ENCODE measurements at regions not wholly inside any gene's neighbourhood (a gene's known extent, or its start where the extent isn't known, plus 50 kb on each side); places are given as distances from the start of the nearest gene placed in this dataset.

DNA sequence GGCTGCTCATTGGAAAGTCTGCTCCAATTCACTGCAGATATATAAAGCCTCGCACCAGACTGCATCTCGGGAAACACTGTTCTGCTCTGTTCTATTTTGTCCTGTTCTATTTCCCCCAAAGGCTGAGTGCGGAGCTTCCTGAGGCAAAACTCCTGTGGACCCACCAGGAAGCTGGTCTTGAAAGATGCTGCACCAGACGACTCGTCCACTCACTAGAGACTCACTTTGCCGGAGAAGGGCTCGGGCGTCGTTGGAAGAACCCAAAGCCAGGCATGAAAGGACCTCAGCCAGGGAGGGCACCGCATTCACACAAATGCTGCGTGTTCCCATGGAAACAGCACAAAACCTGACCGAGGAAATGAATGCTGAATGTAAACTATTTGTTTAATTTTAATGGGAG, 331.2 kb upstream of the SFSWAP start:
- no peak for DNase-seq
- Histone ChIP-seq H3K27me3 (ENCODE audit: insufficient read depth, low read depth, severe bottlenecking) (no peaks in the 10 kb centered on the region), H3K4me3 (ENCODE audit: low read depth, low read length) (no peak overlapping the region), H3K9me3 (ENCODE audit: severe bottlenecking) (no peaks in the 10 kb centered on the region), H3K27ac (no peak overlapping the region), H3K36me3 (no peaks in the 10 kb centered on the region)
- TF ChIP-seq, protein P1, sequence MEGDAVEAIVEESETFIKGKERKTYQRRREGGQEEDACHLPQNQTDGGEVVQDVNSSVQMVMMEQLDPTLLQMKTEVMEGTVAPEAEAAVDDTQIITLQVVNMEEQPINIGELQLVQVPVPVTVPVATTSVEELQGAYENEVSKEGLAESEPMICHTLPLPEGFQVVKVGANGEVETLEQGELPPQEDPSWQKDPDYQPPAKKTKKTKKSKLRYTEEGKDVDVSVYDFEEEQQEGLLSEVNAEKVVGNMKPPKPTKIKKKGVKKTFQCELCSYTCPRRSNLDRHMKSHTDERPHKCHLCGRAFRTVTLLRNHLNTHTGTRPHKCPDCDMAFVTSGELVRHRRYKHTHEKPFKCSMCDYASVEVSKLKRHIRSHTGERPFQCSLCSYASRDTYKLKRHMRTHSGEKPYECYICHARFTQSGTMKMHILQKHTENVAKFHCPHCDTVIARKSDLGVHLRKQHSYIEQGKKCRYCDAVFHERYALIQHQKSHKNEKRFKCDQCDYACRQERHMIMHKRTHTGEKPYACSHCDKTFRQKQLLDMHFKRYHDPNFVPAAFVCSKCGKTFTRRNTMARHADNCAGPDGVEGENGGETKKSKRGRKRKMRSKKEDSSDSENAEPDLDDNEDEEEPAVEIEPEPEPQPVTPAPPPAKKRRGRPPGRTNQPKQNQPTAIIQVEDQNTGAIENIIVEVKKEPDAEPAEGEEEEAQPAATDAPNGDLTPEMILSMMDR (IDR thresholded peaks at IDR 0.05; ENCODE audit: low read depth, low read length), result no peak

DNA sequence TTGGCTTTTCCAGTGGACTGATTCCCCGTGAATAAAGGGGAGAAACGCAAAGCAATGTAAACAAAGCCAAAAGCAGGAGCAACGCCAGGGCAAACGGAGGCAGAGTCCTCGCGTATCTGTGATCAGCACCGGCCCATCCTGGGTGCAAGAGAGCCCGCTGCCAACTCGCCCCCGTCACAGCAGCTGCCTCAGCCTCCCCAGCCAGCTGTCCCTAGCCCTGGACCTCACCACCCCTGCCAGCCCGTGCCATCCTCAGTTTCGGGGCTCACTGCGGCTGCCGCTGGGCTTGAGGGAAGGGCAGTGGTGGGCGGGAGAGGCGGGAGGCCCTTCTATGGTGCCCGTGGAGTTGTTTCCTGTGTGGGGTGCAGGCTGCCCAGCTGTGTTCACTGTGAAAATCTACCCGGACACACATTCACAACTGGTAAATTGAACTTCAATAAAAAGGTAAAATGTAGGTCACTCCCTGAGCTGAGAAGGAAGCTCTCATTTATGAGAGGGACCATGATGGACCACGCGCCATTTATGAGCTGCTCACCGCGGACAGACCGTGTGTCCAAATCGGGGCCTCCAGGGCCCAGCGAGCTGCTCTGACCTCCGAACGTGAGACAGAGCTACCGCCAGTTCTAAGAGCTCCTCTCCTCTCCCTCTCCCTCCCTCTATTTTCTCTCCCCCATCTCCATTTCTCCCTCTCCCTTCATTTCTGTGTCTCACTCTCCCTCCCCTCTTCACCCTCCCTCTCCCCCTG, 330.5 kb upstream of the SFSWAP start:
- DNase-seq, result no peak
- Histone ChIP-seq H3K4me3 (ENCODE audit: low read depth, low read length) (no peak overlapping the region), H3K9me3 (ENCODE audit: severe bottlenecking) (no peaks in the 10 kb centered on the region), H3K36me3 (no peaks in the 10 kb centered on the region), H3K27ac (no peak overlapping the region), H3K27me3 (ENCODE audit: insufficient read depth, low read depth, severe bottlenecking) (no peaks in the 10 kb centered on the region)
- TF ChIP-seq, protein P1 (IDR thresholded peaks at IDR 0.05; ENCODE audit: low read depth, low read length), result no peak

DNA sequence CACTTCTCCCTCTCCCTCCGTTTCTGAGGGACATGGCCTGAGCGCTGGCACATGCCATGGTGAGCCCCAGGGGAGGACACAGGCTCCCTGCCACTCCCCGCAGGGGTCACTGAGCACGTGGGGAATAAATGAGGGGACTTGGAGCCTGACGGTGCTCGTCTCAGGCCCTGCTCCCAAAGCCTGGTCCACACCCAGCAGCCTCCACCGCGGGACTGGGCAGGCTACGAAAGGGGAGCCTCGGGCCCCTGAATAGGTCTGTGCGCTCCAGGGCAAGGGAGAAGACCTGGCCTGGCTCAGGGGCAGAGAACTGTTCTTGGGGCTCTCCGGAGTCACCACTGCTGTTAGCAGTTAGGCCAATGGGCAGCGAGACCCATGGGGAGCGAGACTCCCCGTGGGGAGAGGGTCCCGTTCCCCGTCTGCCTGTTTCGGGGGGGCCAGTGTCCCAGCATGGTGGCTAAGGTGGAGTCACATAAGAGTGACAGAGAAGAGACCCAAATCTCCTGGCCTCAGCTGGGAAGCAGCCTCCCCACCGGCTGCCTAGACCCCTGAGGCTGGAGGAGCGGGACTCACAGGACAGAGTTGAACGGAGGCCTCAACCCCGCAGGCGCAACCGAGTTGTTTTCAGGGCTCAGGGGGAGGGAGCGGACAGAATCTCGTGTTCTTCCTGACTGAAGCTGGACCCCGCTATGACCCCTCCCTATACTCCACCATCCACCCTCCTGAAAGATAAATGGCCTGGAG, 329.8 kb upstream of the SFSWAP start:
- Histone ChIP-seq H3K4me3 (ENCODE audit: low read depth, low read length) (no peak overlapping the region), H3K9me3 (ENCODE audit: severe bottlenecking) (no peaks in the 10 kb centered on the region), H3K27ac (no peak overlapping the region), H3K27me3 (ENCODE audit: insufficient read depth, low read depth, severe bottlenecking) (no peaks in the 10 kb centered on the region), H3K36me3 (no peaks in the 10 kb centered on the region)
- TF ChIP-seq, protein P1 (IDR thresholded peaks at IDR 0.05; ENCODE audit: low read depth, low read length), result no peak
- DNase-seq, result no peak

DNA sequence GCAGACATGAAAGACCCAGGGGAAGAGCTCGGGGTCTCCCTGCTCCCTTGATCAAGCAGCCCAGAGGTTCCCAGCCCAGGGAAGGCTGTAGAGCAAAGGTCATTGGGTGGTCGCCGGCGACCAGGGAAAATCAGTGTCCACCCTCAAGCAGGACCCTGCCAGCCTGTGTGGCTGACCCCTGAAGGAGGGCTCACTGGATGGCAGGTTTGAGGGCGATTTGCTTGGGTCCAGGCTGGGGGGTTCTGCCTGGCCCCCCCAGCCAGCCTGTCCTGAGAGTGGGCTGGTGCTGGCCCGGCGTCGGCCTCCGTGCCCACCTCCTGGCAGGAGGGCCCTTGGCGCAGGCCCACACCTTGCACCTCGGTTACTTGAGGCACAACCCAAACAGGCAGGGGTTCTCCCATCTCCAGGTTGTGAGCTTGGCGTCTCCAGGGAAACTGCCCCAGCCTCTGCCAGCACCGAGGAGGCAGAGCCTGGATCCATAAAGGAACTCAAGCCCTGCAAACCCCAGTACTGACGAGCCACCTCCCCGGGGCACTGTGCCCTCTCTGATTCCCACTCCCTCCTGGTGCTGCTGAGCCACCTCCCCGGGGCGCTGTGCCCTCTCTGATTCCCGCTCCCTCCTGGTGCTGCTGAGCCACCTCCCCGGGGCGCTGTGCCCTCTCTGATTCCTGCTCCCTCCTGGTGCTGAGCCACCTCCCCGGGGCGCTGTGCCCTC, 329.0 kb upstream of the SFSWAP start:
- H3K9me3 ChIP-seq (ENCODE audit: severe bottlenecking), result no peaks in the 10 kb centered on the region
- no peak for DNase-seq
- H3K27me3 ChIP-seq (ENCODE audit: insufficient read depth, low read depth, severe bottlenecking), result no peaks in the 10 kb centered on the region
- TF ChIP-seq, protein P1 (IDR thresholded peaks at IDR 0.05; ENCODE audit: low read depth, low read length), result no peak
- H3K4me3 ChIP-seq (ENCODE audit: low read depth, low read length), result no peak overlapping the region
- no peak overlapping the region for H3K27ac ChIP-seq
- no peaks in the 10 kb centered on the region for H3K36me3 ChIP-seq

DNA sequence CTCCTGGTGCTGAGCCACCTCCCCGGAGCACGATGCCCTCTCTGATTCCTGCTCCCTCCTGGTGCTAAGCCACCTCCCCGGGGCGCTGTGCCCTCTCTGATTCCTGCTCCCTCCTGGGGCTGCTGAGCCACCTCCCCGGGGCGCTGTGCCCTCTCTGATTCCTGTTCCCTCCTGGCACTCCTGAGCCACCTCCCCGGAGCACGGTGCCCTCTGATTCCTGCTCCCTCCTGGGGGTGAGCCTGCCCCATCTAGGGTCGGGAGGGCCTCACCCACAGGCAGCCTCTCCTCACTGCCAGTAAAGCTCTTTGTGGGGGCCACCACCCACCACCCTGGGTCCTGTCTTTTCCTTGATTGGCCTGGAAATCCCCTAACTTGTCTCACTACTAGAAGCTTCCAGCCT, 327.6 kb upstream of the SFSWAP start:
- TF ChIP-seq, protein P1 (IDR thresholded peaks at IDR 0.05; ENCODE audit: low read depth, low read length), result no peak
- Histone ChIP-seq H3K36me3 (no peaks in the 10 kb centered on the region), H3K9me3 (ENCODE audit: severe bottlenecking) (no peaks in the 10 kb centered on the region), H3K27ac (no peak overlapping the region), H3K4me3 (ENCODE audit: low read depth, low read length) (no peak overlapping the region), H3K27me3 (ENCODE audit: insufficient read depth, low read depth, severe bottlenecking) (no peaks in the 10 kb centered on the region)
- no peak for DNase-seq
